Germinal center (tissue), 1 donor: ENCODE measurements at regions not wholly inside any gene's neighbourhood (a gene's known extent, or its start where the extent isn't known, plus 50 kb on each side); places are given as distances from the start of the nearest gene placed in this dataset.
"Not testable (repeated sequence)": the region's sequence is repeated elsewhere in the genome, so short reads cannot be mapped to it uniquely, and the experiment has no call there.

ENCODE experiments used
- DNase-seq: peaks from one replicate; pipeline ENCODE4 v3.0.0; 2012; ENCODE audit warnings: mixed read lengths, low spot score

DNA sequence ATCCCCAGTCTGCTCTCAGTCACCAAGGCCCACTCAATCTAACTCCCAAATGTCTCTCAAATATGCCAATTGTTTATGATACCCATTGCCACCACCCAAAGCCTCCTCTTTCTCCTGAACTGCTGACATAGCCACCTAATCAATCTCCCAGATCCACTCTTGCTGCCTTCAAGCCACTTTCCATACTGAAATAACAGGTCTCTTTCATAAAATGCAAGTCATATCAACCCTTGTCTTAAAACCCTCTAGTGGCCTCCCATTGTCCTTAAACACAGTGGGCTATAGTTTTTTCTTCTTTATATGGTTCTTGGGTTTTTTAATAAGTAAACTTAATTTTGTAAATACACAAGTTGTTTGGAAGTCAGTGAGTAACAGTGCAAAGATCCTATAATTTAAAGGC, 155.2 kb upstream of the ZC3H12C start:
- no peak for DNase-seq

- DNase-seq = no peak
These were observed 153.9 kb upstream of the ZC3H12C start for GRCh38 chr11:109939166-109939810.

- DNase-seq = no peak
These were observed 152.4 kb upstream of the ZC3H12C start for GRCh38 chr11:109940816-109941215.

DNA sequence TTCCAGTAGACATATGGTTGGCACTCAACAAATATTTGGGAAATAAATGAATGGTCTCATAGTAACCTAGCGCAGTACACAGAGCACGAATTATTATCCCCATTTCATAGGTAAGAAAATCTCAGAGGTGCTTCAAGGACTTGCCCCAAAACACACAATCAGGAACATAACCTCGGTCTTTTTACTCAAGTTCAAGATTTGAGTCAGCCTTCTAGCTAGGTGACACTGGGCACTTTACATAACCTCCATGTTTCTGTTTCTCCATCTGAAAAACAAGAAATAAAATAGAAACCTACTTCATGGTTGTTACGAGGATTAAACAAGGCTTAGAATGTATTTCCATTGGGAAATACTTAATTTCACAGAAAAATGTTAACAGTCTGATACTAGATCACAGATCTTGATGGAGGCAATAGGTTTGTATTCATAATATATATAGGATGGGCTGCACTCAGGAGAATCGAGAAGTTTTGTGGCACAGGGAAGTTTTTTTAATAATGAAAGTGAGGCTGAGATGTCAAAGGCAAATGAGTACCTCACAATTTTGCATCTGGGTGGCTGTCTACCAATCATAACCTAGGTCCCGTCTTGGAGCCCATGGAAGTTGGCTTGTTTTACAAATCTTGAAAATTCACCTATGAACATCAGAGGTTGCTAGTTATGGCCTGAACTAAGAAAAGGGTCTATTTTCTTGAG, 147.4 kb upstream of the ZC3H12C start:
- DNase-seq = no peak

GRCh38 chr11:109946322-109946846, 146.8 kb upstream of the ZC3H12C start:
- DNase-seq = peak; percentile 58

DNA sequence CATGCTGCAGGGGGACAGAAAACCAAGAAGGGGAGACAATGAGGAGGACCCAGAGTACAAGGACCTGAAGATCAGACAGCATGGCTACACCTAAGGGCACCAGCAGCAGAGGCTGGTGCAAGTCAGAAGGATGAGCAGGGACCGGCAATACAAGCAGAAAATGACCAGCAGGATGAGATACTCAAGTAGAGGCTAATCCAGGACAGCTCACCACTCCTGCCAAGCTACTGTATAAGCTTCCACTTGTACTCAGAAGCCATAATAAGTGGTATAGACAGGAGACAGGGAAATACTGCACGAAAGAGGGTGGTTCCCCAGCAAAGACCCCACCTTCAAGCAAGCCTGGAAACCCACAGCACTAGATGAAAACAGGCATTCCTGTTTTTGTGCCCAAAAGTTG, 138.7 kb upstream of the ZC3H12C start:
- no peak for DNase-seq

GRCh38 chr11:109956124-109956793, 136.9 kb upstream of the ZC3H12C start:
- DNase-seq = no peak

- no peak for DNase-seq
These were observed 136.2 kb upstream of the ZC3H12C start for GRCh38 chr11:109957000-109957399.

GRCh38 chr11:109957601-109958000, 135.6 kb upstream of the ZC3H12C start:
- no peak for DNase-seq

DNA sequence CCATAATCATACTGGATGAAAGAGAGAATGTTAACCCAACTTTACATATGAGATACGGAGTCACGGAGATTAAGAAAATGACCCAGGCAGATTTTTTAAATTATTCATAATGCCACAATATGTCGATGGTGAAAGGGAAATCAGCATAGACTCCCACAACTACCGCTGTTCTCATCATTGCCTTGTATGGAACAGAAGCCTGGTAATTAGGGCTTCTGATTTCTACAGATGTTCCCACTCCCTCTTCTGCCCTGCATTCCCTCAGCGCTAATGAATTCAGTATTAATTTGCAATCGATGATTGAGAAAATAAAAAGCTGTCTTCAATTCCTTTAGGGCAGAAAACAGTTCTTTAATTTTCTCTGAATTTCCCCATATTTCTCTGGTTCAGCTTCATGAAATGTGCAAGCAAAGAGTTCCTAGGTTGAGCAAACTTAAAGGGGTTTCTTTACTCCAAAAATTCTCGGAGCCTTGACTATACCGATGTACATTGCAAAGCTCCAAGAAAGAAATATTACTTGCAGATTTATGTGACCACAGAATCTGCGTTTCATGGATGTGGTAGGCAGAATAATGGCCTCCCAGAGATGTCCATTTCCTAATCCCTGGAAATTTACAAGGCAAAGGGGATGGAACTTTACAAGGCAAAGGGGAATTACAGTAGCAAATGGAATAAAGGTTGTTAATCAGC, 134.9 kb upstream of the ZC3H12C start:
- DNase-seq = no peak

GRCh38 chr11:109958821-109959166, 134.4 kb upstream of the ZC3H12C start:
- DNase-seq = no peak

DNA sequence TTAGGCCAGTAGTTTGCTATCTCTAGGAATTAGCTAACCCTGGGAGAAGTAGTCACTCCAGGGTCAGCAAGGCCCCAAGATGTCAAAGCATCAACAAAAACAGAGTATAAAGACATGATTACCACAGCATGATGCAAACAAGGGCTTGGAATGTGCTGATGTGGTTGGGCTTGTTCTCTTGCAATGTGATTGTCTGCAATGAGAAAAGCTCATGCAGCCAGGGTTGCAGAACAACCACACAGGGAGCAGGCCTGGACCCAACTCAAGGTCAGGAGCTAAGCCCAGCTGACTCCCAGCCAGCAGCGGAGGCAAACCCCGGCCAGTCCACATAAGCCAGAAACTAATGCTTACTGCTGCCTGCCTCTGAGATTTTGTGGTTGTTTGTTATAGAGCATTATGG, 132.4 kb upstream of the ZC3H12C start:
- DNase-seq = no peak

GRCh38 chr11:109961261-109961660, 131.9 kb upstream of the ZC3H12C start:
- no peak for DNase-seq

- DNase-seq = no peak
These were observed 130.1 kb upstream of the ZC3H12C start for GRCh38 chr11:109963101-109963500.

GRCh38 chr11:109964487-109964886, 128.7 kb upstream of the ZC3H12C start:
- DNase-seq = no peak

GRCh38 chr11:109965445-109965844, 127.7 kb upstream of the ZC3H12C start:
- DNase-seq = not testable (repeated sequence)

GRCh38 chr11:109965926-109966325, 127.3 kb upstream of the ZC3H12C start:
- not testable (repeated sequence) for DNase-seq

DNA sequence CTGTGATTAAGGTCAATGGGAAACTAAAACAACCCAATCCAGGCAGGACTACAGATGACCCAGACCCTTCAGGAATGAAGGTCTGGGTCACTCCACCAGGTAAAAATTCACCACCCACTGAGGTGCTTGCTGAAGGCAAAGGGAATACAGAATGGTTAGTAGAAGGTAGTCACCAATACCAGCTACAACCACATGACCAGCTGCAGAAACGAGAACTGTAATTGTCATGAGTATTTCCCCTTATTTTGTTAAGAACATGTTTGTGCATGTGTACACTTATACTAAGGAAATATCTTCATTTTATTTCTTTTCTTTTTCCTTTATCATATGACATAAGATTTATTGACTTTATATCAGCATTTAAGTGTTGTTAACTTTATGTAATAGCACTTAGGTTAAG, 126.1 kb upstream of the ZC3H12C start:
- not testable (repeated sequence) for DNase-seq

DNA sequence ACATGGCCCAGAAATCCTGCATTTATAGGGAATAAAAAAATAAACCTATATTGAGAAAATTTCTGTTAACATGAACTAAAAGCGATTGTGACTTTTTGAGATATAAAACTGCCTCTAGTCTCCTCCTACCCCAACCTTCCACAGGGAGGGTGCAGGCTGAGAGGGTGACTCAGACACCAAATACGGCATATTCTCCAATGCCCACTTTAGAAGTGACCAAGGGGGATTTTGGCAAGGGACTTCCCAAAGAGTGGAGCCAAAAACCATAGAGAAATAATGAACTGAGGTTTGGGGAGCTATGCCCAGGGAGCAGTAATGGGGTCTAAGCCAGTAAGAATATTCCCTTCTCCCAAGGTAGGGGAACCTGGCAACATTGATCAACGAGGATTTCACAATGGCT, 124.9 kb upstream of the ZC3H12C start:
- DNase-seq = no peak

- no peak for DNase-seq
These were observed 124.4 kb upstream of the ZC3H12C start for GRCh38 chr11:109968781-109969180.

DNA sequence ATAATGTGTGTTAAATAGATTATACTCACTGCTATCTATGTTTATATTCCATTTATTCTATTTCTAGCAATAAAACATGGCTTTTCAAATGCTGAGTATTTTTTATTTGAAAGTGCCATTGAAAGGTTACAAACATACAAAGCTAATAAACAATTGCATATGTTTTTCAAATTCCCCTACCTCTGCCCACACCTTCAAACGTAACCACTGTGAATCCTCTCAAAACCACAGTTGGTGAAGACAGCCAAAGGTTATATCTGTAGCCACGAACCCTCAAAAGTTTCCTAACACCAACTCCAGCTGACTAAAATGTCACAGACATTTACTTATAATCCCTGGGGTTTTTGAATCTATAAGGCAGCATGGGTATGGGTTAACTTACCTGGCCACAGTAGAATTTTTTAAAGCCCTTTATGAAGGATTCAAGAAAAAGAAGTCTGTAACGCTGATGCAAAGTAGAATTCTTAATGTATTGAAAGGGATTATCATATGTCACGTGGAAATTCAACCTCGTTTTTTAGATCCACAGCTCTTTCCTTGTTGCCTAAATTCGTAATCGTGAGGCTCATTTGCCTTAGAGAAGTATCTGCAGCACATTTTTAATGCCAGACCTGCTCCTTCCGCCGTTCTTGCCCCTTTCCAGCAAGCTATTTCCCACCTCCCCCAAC, 122.5 kb upstream of the ZC3H12C start:
- no peak for DNase-seq

GRCh38 chr11:109971184-109971523, 122.0 kb upstream of the ZC3H12C start:
- DNase-seq = no peak
